Rectal smooth muscle tissue (tissue), 1 donor: ENCODE measurements at regions not wholly inside any gene's neighbourhood (a gene's known extent, or its start where the extent isn't known, plus 50 kb on each side); places are given as distances from the start of the nearest gene placed in this dataset.

Experiments used
- H3K27ac ChIP-seq: one replicate; pipeline ENCODE4 v1.7.0; 2013; ENCODE audit warnings: low read depth, low read length, inconsistent platforms
- H3K27me3 ChIP-seq: one replicate; pipeline ENCODE4 v1.7.0; 2013; ENCODE audit warnings: low read length; ENCODE audit not compliant: control insufficient read depth, insufficient read depth
- H3K36me3 ChIP-seq: one replicate; pipeline ENCODE4 v1.7.0; 2013; ENCODE audit warnings: low read length; ENCODE audit not compliant: control insufficient read depth, insufficient read depth
- H3K4me1 ChIP-seq: one replicate; pipeline ENCODE4 v1.7.0; 2013; ENCODE audit warnings: low read length; ENCODE audit not compliant: control insufficient read depth, insufficient read depth
- H3K4me3 ChIP-seq: one replicate; pipeline ENCODE4 v1.7.0; 2013; ENCODE audit warnings: low read length
- H3K9ac ChIP-seq: one replicate; pipeline ENCODE4 v1.7.0; 2013; ENCODE audit warnings: low read length

DNA sequence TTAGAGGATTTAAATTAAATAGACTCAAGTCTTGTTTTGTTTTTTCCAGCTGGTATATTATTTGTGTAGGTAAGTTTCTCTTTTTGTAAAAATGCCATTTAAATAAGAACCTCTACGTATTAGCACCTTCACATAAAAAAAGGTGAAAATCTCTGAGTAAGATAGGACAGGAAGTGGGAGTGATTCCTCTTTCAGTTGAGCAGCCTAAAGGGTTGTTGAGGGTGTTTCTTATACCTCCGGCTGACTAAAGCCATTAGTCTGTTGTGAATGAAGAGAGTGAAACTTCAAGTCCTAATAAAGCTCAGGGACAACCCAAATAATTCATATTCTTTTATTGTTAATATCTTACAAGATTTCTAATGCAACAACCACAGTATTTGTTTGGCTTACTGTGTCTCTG, 188.7 kb downstream of the CHRM3 start:
- no peaks in the 10 kb centered on the region for H3K27me3 ChIP-seq

DNA sequence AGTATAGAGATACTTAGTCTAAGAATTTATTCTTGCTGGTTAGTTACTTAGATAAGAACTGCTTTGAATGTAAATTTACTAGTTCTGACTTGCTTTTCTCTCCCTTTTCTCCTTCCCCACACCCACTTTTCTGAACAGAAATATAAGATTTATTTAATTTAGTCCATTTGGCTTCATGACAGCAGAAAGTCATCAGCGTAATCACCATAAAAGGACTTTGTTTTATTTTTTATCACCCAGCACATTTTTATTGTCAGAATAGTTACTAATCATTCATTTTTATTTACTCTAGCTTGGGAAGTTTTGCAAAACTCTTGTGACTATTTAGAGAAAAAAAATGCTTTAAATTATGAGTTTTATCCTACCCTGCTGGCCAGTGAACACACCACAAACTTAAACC, 197.2 kb downstream of the CHRM3 start:
- no peak overlapping the region for H3K27ac ChIP-seq
- H3K4me1 ChIP-seq = peaks cover 2% of the 10 kb centered on the region
- no peaks in the 10 kb centered on the region for H3K27me3 ChIP-seq

More for the DNA sequence above, 188.7 kb downstream of the CHRM3 start:
- Histone ChIP-seq H3K9ac (no peak overlapping the region), H3K4me1 (peaks cover under 1% of the 10 kb centered on the region), H3K36me3 (no peaks in the 10 kb centered on the region), H3K4me3 (no peak overlapping the region), H3K27ac (no peak overlapping the region)

GRCh38 chr1:239586128-239586527, 199.8 kb downstream of the CHRM3 start:
- Histone ChIP-seq H3K27me3 (no peaks in the 10 kb centered on the region), H3K4me1 (no peaks in the 10 kb centered on the region), H3K27ac (no peak overlapping the region)

More for the DNA sequence above, 197.2 kb downstream of the CHRM3 start:
- H3K4me3 ChIP-seq = no peak overlapping the region
- no peak overlapping the region for H3K9ac ChIP-seq
- no peaks in the 10 kb centered on the region for H3K36me3 ChIP-seq

GRCh38 chr1:239587066-239587465, 200.7 kb downstream of the CHRM3 start:
- no peak overlapping the region for H3K27ac ChIP-seq
- H3K9ac ChIP-seq = no peak overlapping the region
- no peak overlapping the region for H3K4me3 ChIP-seq
- no peaks in the 10 kb centered on the region for H3K4me1 ChIP-seq
- no peaks in the 10 kb centered on the region for H3K27me3 ChIP-seq
- no peaks in the 10 kb centered on the region for H3K36me3 ChIP-seq

More at GRCh38 chr1:239586128-239586527, 199.8 kb downstream of the CHRM3 start:
- Histone ChIP-seq H3K9ac (no peak overlapping the region), H3K4me3 (no peak overlapping the region), H3K36me3 (no peaks in the 10 kb centered on the region)

DNA sequence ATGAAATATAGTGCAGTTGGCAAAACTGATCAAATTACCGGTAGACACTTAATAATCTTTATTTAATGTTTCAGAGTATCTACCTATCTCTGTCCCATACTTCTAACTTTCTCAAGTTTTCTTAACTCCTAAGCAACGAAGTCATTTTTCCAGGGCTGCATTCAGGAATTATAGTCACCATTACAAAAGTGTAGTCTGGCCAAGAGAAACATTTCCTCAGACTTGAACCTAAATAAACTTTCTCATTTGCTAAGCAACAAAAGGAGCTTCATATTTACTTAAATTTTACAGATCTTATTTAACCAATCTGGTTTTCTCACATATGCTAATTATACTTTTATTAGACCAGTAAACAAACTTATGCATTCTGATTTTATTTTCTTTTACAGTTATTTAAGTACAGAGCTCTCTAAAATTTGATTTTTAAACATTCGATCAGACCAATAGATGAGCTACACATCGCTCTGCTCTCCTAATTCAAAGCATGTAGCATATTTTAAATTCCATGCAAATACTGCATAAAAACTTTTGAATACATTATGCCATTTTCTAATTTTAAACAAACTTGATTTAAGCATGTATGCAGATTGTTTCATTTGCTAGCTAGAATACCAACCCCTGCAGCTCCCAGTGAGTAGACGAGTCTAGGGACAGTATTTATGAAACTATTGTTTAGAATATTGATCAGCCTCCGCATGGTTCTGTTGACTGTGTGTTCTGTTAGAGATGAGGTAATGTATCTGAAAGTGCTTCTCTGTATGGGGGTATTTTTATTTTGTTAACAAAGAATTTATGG, 201.4 kb downstream of the CHRM3 start:
- H3K4me1 ChIP-seq = no peaks in the 10 kb centered on the region
- H3K4me3 ChIP-seq = no peak overlapping the region
- H3K36me3 ChIP-seq = no peaks in the 10 kb centered on the region
- no peaks in the 10 kb centered on the region for H3K27me3 ChIP-seq
- no peak overlapping the region for H3K9ac ChIP-seq
- H3K27ac ChIP-seq = no peak overlapping the region

GRCh38 chr1:239590556-239590955, 204.2 kb downstream of the CHRM3 start:
- H3K36me3 ChIP-seq = no peaks in the 10 kb centered on the region
- H3K27me3 ChIP-seq = no peaks in the 10 kb centered on the region
- no peaks in the 10 kb centered on the region for H3K4me1 ChIP-seq
- H3K9ac ChIP-seq = no peak overlapping the region
- H3K4me3 ChIP-seq = no peak overlapping the region
- H3K27ac ChIP-seq = no peak overlapping the region

- Histone ChIP-seq H3K27ac (no peak overlapping the region), H3K4me3 (no peak overlapping the region), H3K9ac (no peak overlapping the region), H3K27me3 (no peaks in the 10 kb centered on the region), H3K4me1 (no peaks in the 10 kb centered on the region), H3K36me3 (no peaks in the 10 kb centered on the region)
These were observed 207.2 kb downstream of the CHRM3 start for GRCh38 chr1:239593527-239593926.

DNA sequence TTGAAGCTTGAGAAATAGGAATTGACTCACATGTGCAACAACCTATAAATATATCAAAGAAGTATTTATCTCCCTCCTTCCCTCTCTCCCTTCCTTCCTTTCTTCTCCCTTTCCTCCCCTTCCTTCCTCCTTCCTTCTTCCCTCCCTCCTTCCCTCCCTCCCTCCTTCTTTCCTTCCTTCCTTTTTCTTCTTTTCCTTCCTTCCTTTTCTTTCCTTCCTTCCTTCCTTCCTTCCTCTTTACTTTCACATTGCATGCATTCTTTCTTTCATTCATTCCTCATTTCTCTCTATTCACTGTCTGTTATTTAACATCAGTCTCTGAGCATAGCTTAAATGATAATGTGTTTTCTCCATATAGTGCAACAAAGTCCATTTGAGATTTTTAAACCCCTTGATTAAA, 214.2 kb downstream of the CHRM3 start:
- H3K27me3 ChIP-seq = no peaks in the 10 kb centered on the region
- H3K9ac ChIP-seq = no peak overlapping the region
- H3K4me1 ChIP-seq = no peaks in the 10 kb centered on the region
- H3K27ac ChIP-seq = no peak overlapping the region
- no peak overlapping the region for H3K4me3 ChIP-seq
- no peaks in the 10 kb centered on the region for H3K36me3 ChIP-seq

- H3K4me1 ChIP-seq = no peaks in the 10 kb centered on the region
These were observed 214.7 kb downstream of the CHRM3 start for GRCh38 chr1:239601108-239601507.

DNA sequence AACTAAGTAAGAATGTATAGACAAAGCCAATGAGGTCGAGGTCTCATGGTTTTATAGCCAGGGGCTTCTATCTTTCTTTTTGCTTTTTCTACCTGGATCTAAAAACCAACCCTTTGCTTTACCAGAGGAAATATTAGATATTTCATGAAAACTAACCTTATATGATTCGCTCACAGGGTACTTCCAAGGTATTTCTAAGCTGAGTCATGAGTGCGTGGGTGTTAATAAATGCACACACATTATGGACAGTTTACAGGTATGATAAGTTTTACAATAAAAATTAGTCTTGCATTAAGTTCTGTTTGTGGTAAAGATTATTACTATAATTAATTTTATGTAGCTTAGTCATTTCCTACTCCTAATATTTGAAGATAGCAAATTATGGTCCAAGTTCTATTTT, 217.2 kb downstream of the CHRM3 start:
- H3K27ac ChIP-seq = no peak overlapping the region
- no peak overlapping the region for H3K9ac ChIP-seq
- H3K27me3 ChIP-seq = no peaks in the 10 kb centered on the region
- H3K36me3 ChIP-seq = no peaks in the 10 kb centered on the region
- no peaks in the 10 kb centered on the region for H3K4me1 ChIP-seq
- H3K4me3 ChIP-seq = no peak overlapping the region

More at GRCh38 chr1:239601108-239601507, 214.7 kb downstream of the CHRM3 start:
- H3K36me3 ChIP-seq = no peaks in the 10 kb centered on the region
- no peak overlapping the region for H3K27ac ChIP-seq
- no peaks in the 10 kb centered on the region for H3K27me3 ChIP-seq
- H3K9ac ChIP-seq = no peak overlapping the region
- no peak overlapping the region for H3K4me3 ChIP-seq

GRCh38 chr1:239606850-239607400, 220.6 kb downstream of the CHRM3 start:
- Histone ChIP-seq H3K9ac (no peak overlapping the region), H3K4me1 (no peaks in the 10 kb centered on the region), H3K36me3 (no peaks in the 10 kb centered on the region), H3K4me3 (no peak overlapping the region), H3K27me3 (no peaks in the 10 kb centered on the region), H3K27ac (no peak overlapping the region)

DNA sequence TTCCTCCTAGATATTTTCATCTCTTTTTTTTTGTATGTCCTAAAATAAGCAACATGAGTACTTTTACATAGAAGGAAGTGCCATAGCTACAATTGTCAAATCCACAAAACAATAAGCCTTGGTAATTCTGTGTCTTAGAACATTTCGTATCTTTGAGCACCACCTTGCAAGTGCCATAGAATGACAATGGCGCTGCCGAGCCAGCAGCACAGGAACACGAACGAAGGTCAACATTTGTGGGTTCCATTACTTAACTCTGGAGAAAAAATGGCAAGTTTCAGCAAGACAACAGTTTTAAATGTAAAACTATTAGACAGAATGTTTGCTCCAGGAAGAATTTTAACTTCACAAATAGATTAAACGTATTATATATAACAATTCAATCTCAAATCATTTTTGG, 222.1 kb downstream of the CHRM3 start:
- Histone ChIP-seq H3K4me1 (no peaks in the 10 kb centered on the region), H3K36me3 (no peaks in the 10 kb centered on the region), H3K9ac (no peak overlapping the region), H3K27ac (no peak overlapping the region), H3K4me3 (no peak overlapping the region), H3K27me3 (no peaks in the 10 kb centered on the region)

- Histone ChIP-seq H3K4me3 (no peak overlapping the region), H3K36me3 (no peaks in the 10 kb centered on the region), H3K27ac (no peak overlapping the region)
These were observed 226.0 kb downstream of the CHRM3 start for GRCh38 chr1:239612379-239612778.

More at GRCh38 chr1:239612379-239612778, 226.0 kb downstream of the CHRM3 start:
- Histone ChIP-seq H3K27me3 (no peaks in the 10 kb centered on the region), H3K9ac (no peak overlapping the region), H3K4me1 (no peaks in the 10 kb centered on the region)
